H1 (cell line): ENCODE measurements at regions not wholly inside any gene's neighbourhood (a gene's known extent, or its start where the extent isn't known, plus 50 kb on each side); places are given as distances from the start of the nearest gene placed in this dataset.

Source experiments
- CTCF ChIA-PET: fragments of 300-600 bp; sonication (Branson Sonifier 250); formaldehyde crosslinking; loops from one replicate; lab custom pipeline; 2021; ENCODE audit not compliant: partially characterized antibody; lab: Charles Lee
- POLR2A ChIA-PET: fragments of 300-600 bp; sonication (Branson Sonifier 250); formaldehyde crosslinking; loops from one replicate; lab custom pipeline; 2021; ENCODE audit warnings: inconsistent platforms; ENCODE audit not compliant: partially characterized antibody; lab: Charles Lee
- DNase-seq, 2 experiments: peaks; one replicate each; pipeline versions ENCODE4 v3.0.0 to v3.0.0-alpha.2; 2010 to 2022; ENCODE audit warnings: low spot score in 2 of 2, low read depth in 1 of 2, mixed read lengths in 1 of 2
- FAIRE-seq: peaks from 2 replicates; lab custom pipeline; 2011; peaks lifted over from hg19 to GRCh38; lab: Jason Lieb, UNC
- H2AFZ ChIP-seq: 2 replicates; pipeline ENCODE4 v1.8.1; 2012; ENCODE audit warnings: low read length, inconsistent platforms
- H2AK5ac ChIP-seq: 2 replicates; pipeline ENCODE4 v1.6.1; 2013; ENCODE audit warnings: low read depth, low read length
- H2BK120ac ChIP-seq: replicated peaks from 2 replicates; pipeline ENCODE3; 2013; ENCODE audit warnings: low read depth, low read length, inconsistent platforms
- H2BK12ac ChIP-seq: 2 replicates; pipeline ENCODE4 v1.6.1; 2013; ENCODE audit warnings: low read depth, low read length
- H2BK15ac ChIP-seq: 2 replicates; pipeline ENCODE4 v1.6.1; 2013; ENCODE audit warnings: low read length
- H2BK20ac ChIP-seq: 2 replicates; pipeline ENCODE4 v1.6.1; 2013; ENCODE audit warnings: low read length
- H2BK5ac ChIP-seq: 2 replicates; pipeline ENCODE4 v1.6.1; 2013; ENCODE audit warnings: low read depth, low read length
- H3K14ac ChIP-seq: 2 replicates; pipeline ENCODE4 v1.6.1; 2013; ENCODE audit warnings: inconsistent platforms; ENCODE audit not compliant: insufficient read length
- H3K18ac ChIP-seq: 2 replicates; pipeline ENCODE4 v1.6.1; 2013; ENCODE audit warnings: low read length; ENCODE audit errors: extremely low read depth
- H3K23ac ChIP-seq: 2 replicates; pipeline ENCODE4 v1.6.1; 2013; ENCODE audit warnings: inconsistent platforms; ENCODE audit not compliant: insufficient read length
- H3K23me2 ChIP-seq: 2 replicates; pipeline ENCODE4 v1.6.1; 2013; ENCODE audit warnings: low read depth, low read length
- H3K27ac ChIP-seq: 2 replicates; pipeline ENCODE4 v1.6.1; 2011; ENCODE audit warnings: low read depth, low read length, inconsistent platforms
- H3K27me3 ChIP-seq, 4 experiments: replicated peaks in 1 of 4; 1 replicate in 1 of 4; 2 replicates in 3 of 4; pipeline versions ENCODE4 v1.6.1 to v1.8.1; 2011 to 2013; ENCODE audit warnings: low read length in 3 of 4, mild to moderate bottlenecking in 3 of 4, inconsistent platforms in 2 of 4, mixed read lengths in 2 of 4, moderate library complexity in 1 of 4; ENCODE audit not compliant: control insufficient read depth in 3 of 4, insufficient read depth in 3 of 4; ENCODE audit errors: extremely low read depth in 1 of 4
- H3K36me3 ChIP-seq, 4 experiments: 2 replicates each; pipeline versions ENCODE4 v1.6.1 to v1.8.1; 2011 to 2013; ENCODE audit warnings: mild to moderate bottlenecking in 4 of 4, low read length in 3 of 4, moderate library complexity in 2 of 4, control low read depth in 1 of 4, inconsistent platforms in 1 of 4; ENCODE audit not compliant: insufficient read depth in 4 of 4, control insufficient read depth in 2 of 4
- H3K4ac ChIP-seq: replicated peaks from 2 replicates; pipeline ENCODE3; 2013; ENCODE audit warnings: low read length, low read depth, mixed read lengths, inconsistent platforms; ENCODE audit not compliant: insufficient read length
- H3K4me1 ChIP-seq, 4 experiments: replicated peaks in 1 of 4; 1 replicate in 1 of 4; 2 replicates in 3 of 4; pipeline versions ENCODE4 v1.6.1 to v1.8.1; 2011 to 2013; ENCODE audit warnings: low read length in 3 of 4, inconsistent platforms in 2 of 4, mixed read lengths in 1 of 4; ENCODE audit not compliant: insufficient read depth in 4 of 4, control insufficient read depth in 3 of 4
- H3K4me2 ChIP-seq, 2 experiments: 2 replicates each; pipeline versions ENCODE4 v1.6.1 to v1.8.1; 2011 to 2013; ENCODE audit warnings: low read depth in 2 of 2, low read length in 2 of 2, control low read depth in 1 of 2, inconsistent platforms in 1 of 2, mild to moderate bottlenecking in 1 of 2; ENCODE audit not compliant: insufficient read depth in 1 of 2
- H3K4me3 ChIP-seq, 4 experiments: fragments of 200-600, 300-600 bp in 1 of 4; sonication (generic), shearing (Covaris generic), sonication (Bioruptor Twin) in 1 of 4; 2 replicates each; pipeline versions ENCODE4 v1.5.1 to v1.8.1; 2011 to 2016; ENCODE audit warnings: low read length in 4 of 4, low read depth in 3 of 4, control low read depth in 2 of 4, inconsistent platforms in 2 of 4, mild to moderate bottlenecking in 2 of 4, mixed read lengths in 1 of 4, moderate library complexity in 1 of 4; ENCODE audit not compliant: insufficient read depth in 2 of 4; ENCODE audit errors: extremely low read depth in 1 of 4
- H3K56ac ChIP-seq: replicated peaks from 2 replicates; pipeline ENCODE3; 2013; ENCODE audit warnings: low read depth, mild to moderate bottlenecking, mixed read lengths, low read length, inconsistent platforms; ENCODE audit not compliant: insufficient read length
- H3K79me1 ChIP-seq: 2 replicates; pipeline ENCODE4 v1.6.1; 2013; ENCODE audit warnings: low read depth, low read length, control low read depth
- H3K79me2 ChIP-seq, 2 experiments: 2 replicates each; pipeline versions ENCODE4 v1.6.1 to v1.8.1; 2012 to 2013; ENCODE audit warnings: low read length in 2 of 2, mild to moderate bottlenecking in 2 of 2, inconsistent platforms in 1 of 2; ENCODE audit not compliant: insufficient read depth in 2 of 2, control insufficient read depth in 1 of 2
- H3K9ac ChIP-seq, 4 experiments: replicated peaks in 1 of 4; 1 replicate in 1 of 4; 2 replicates in 3 of 4; pipeline versions ENCODE4 v1.6.1 to v1.8.1; 2011 to 2013; ENCODE audit warnings: low read depth in 3 of 4, low read length in 3 of 4, control low read depth in 2 of 4, mild to moderate bottlenecking in 2 of 4, moderate library complexity in 2 of 4, inconsistent platforms in 1 of 4; ENCODE audit errors: extremely low read depth in 1 of 4
- H3K9me3 ChIP-seq, 2 experiments: 2 replicates each; pipeline versions ENCODE4 v1.6.1 to v1.8.1; 2012 to 2013; ENCODE audit warnings: mild to moderate bottlenecking in 2 of 2, moderate library complexity in 2 of 2, control low read depth in 1 of 2, inconsistent platforms in 1 of 2, low read depth in 1 of 2, low read length in 1 of 2, mixed read lengths in 1 of 2; ENCODE audit not compliant: insufficient read depth in 2 of 2
- H4K20me1 ChIP-seq, 2 experiments: replicated peaks in 1 of 2; 2 replicates each; pipeline versions ENCODE3 to v1.8.1; 2011 to 2013; ENCODE audit warnings: inconsistent platforms in 2 of 2, low read length in 2 of 2, mild to moderate bottlenecking in 1 of 2; ENCODE audit not compliant: insufficient read depth in 2 of 2, control insufficient read depth in 1 of 2
- H4K5ac ChIP-seq: 2 replicates; pipeline ENCODE4 v1.6.1; 2013; ENCODE audit warnings: low read length, low read depth, mixed read lengths, inconsistent platforms; ENCODE audit not compliant: insufficient read length
- H4K8ac ChIP-seq: 2 replicates; pipeline ENCODE4 v1.8.0; 2013; ENCODE audit warnings: mild to moderate bottlenecking, moderate library complexity, low read length, inconsistent platforms; ENCODE audit not compliant: insufficient read depth; ENCODE audit errors: extremely low read depth
- H4K91ac ChIP-seq: replicated peaks from 2 replicates; pipeline ENCODE3; 2013; ENCODE audit warnings: low read length, mixed read lengths, inconsistent platforms; ENCODE audit not compliant: insufficient read length
- GABPA ChIP-seq: IDR thresholded peaks from 2 replicates; pipeline ENCODE4 v1.6.1; 2011; ENCODE audit warnings: mild to moderate bottlenecking, low read length, moderate library complexity, borderline replicate concordance; ENCODE audit not compliant: insufficient read depth
- WGBS, 2 experiments: shearing (Covaris generic) in 1 of 2; methylation state at CpG; one replicate each; pipeline versions ENCODE4 v1.1.6 to v1.1.7; 2013 to 2015; ENCODE audit warnings: low lambda C conversion rate in 2 of 2, mixed read lengths in 2 of 2, inconsistent platforms in 1 of 2, low coverage in 1 of 2, missing lambda C conversion rate in 1 of 2; ENCODE audit not compliant: insufficient replicate concordance in 2 of 2, insufficient coverage in 1 of 2, insufficient read length in 1 of 2; ENCODE audit errors: extremely low coverage in 1 of 2, missing lambda C conversion rate in 1 of 2; 5-methylcytosine and 5-hydroxymethylcytosine counted together

DNA sequence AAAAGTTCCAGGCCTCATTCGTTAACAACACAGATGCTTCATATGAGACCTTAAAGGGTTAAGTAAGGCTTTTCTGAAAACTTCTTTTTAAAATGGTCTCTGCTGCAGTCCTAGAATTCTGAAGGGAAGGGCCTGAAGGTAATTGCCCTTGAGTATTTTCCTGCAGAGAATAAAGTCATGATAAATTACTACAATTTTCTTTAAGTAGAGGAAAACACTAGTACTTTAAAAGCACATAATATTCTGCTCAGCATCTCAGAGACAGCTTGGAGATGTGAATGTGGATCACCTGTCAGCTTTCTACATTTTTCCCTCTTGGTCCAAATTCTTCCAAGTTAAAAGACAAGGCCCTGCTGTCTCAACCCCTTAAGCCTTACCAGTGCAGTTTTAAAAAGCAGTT lies 419.5 kb downstream of the MFSD1 start:
- Histone ChIP-seq H2AFZ (no peak overlapping the region), H3K14ac (no peak overlapping the region), H3K27ac (no peak overlapping the region), H2BK5ac (no peak overlapping the region), H3K4me1 (no peaks in the 10 kb centered on the region), H3K4me2 (no peak overlapping the region), H2BK15ac (no peak overlapping the region), H3K79me1 (no peaks in the 10 kb centered on the region), H3K9me3 (no peaks in the 10 kb centered on the region), H4K5ac (no peak overlapping the region), H3K27me3 (no peaks in the 10 kb centered on the region), H2BK12ac (no peak overlapping the region), H3K9ac (no peak overlapping the region), H3K56ac (no peak overlapping the region), H4K91ac (no peak overlapping the region), H2BK120ac (no peak overlapping the region), H3K4ac (no peak overlapping the region), H2AK5ac (no peak overlapping the region), H3K4me3 (no peak overlapping the region), H3K18ac (no peak overlapping the region), H3K23me2 (no peaks in the 10 kb centered on the region), H4K8ac (no peak overlapping the region), H2BK20ac (no peak overlapping the region), H3K23ac (no peak overlapping the region), H3K79me2 (no peaks in the 10 kb centered on the region), H4K20me1 (no peaks in the 10 kb centered on the region), H3K36me3 (no peaks in the 10 kb centered on the region)
- POLR2A ChIA-PET = no interaction called here
- no peak for FAIRE-seq
- WGBS, 2 experiments = 81% methylated on average over 1 of the region's 1 CpG; no CpG with 5 or more reads in 1 of the 2 experiments
- CTCF ChIA-PET = no interaction called here
- DNase-seq = no peak
- TF ChIP-seq GABPA = no peak
